ENCODE measurements at regions not wholly inside any gene's neighbourhood (a gene's known extent, or its start where the extent isn't known, plus 50 kb on each side); places are given as distances from the start of the nearest gene placed in this dataset.

DNA sequence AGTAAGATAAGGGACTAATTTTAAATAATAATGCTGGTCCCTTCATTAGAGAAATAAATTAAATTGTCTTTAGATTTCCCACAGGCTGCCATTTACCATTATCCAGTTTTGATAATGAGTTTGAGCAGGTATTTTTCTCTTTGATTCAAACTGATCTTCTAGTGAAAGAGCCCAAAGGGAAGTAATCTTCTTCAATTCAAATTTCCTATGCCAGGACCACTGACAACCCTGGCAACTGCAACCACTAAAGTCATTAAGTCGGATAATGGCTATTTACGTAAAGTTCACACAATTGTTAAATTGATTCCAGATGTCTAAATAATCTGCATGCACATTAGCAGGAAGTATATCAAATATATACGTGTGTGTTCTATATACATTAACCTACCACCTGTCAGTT lies 399.3 kb downstream of the PTPRC start:
- TF ChIP-seq, protein P1, sequence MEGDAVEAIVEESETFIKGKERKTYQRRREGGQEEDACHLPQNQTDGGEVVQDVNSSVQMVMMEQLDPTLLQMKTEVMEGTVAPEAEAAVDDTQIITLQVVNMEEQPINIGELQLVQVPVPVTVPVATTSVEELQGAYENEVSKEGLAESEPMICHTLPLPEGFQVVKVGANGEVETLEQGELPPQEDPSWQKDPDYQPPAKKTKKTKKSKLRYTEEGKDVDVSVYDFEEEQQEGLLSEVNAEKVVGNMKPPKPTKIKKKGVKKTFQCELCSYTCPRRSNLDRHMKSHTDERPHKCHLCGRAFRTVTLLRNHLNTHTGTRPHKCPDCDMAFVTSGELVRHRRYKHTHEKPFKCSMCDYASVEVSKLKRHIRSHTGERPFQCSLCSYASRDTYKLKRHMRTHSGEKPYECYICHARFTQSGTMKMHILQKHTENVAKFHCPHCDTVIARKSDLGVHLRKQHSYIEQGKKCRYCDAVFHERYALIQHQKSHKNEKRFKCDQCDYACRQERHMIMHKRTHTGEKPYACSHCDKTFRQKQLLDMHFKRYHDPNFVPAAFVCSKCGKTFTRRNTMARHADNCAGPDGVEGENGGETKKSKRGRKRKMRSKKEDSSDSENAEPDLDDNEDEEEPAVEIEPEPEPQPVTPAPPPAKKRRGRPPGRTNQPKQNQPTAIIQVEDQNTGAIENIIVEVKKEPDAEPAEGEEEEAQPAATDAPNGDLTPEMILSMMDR (IDR thresholded peaks at IDR 0.05), result no peak
- TF ChIP-seq EP300 (IDR thresholded peaks at IDR 0.05) (no peak), POLR2A (IDR thresholded peaks at IDR 0.05) (no peak), POLR2AphosphoS5 (IDR thresholded peaks at IDR 0.05) (no peak)

All from sigmoid colon (tissue), 4 donors.